Loucy (cell line): ENCODE measurements at regions not wholly inside any gene's neighbourhood (a gene's known extent, or its start where the extent isn't known, plus 50 kb on each side); places are given as distances from the start of the nearest gene placed in this dataset.

Source experiments
- CTCF ChIP-seq: fragments of 200-600 bp; sonication (generic); conservative IDR thresholded peaks from 2 replicates; pipeline ENCODE4 v1.5.1; 2014; ENCODE audit warnings: mild to moderate bottlenecking, antibody characterized with exemption, low read length
- EZH2phosphoT487 ChIP-seq: fragments of 200-600 bp; IDR thresholded peaks from 2 replicates; pipeline ENCODE4 v1.6.1; 2018; ENCODE audit warnings: antibody characterized with exemption, mild to moderate bottlenecking, moderate library complexity, borderline replicate concordance

GRCh38 chr16:50902457-50902856 lies 160.6 kb downstream of the CYLD start:
- no peak for TF ChIP-seq CTCF
- TF ChIP-seq EZH2phosphoT487 = no peak
